Suprapubic skin (tissue), 3 donors: ENCODE measurements at regions not wholly inside any gene's neighbourhood (a gene's known extent, or its start where the extent isn't known, plus 50 kb on each side); places are given as distances from the start of the nearest gene placed in this dataset.

Experiments used
- CTCF ChIP-seq, 2 donors: fragments of 200-600 bp in 1 of 2; fragments of 450-650 bp in 1 of 2; sonication (generic) in 1 of 2; IDR thresholded peaks; one replicate each; pipeline ENCODE4 v1.5.1; 2016 to 2019; ENCODE audit warnings: antibody characterized with exemption in 2 of 2, mild to moderate bottlenecking in 1 of 2, moderate library complexity in 1 of 2
- EP300 ChIP-seq: sonication (generic); formaldehyde crosslinking; IDR thresholded peaks from one replicate; pipeline ENCODE4 v1.6.1; 2017; ENCODE audit warnings: antibody characterized with exemption

- TF ChIP-seq CTCF (IDR thresholded peaks at IDR 0.05) (no peak), EP300 (no peak)
These were observed 215.1 kb upstream of the NREP start for GRCh38 chr5:111972080-111972479.
